Mesenchymal stem cell (in vitro differentiated cells and primary cell): ENCODE measurements at regions not wholly inside any gene's neighbourhood (a gene's known extent, or its start where the extent isn't known, plus 50 kb on each side); places are given as distances from the start of the nearest gene placed in this dataset.
"Not testable (repeated sequence)": the region's sequence is repeated elsewhere in the genome, so short reads cannot be mapped to it uniquely, and the experiment has no call there.

Experiments
- DNase-seq: peaks from one replicate; pipeline ENCODE4 v3.0.0-alpha.2; 2013
- H2AFZ ChIP-seq: one replicate; pipeline ENCODE4 v1.6.1; 2013; ENCODE audit warnings: low read depth, mild to moderate bottlenecking, control low read depth, inconsistent platforms, low read length, moderate library complexity
- H2AK5ac ChIP-seq: 2 replicates; pipeline ENCODE4 v1.6.1; 2013; ENCODE audit warnings: low read length, moderate library complexity, mild to moderate bottlenecking, inconsistent platforms; ENCODE audit not compliant: severe bottlenecking
- H2BK120ac ChIP-seq: one replicate; pipeline ENCODE4 v1.6.1; 2013; ENCODE audit warnings: low read depth, mild to moderate bottlenecking, inconsistent platforms, low read length, moderate library complexity
- H2BK12ac ChIP-seq, 2 experiments: one replicate each; pipeline ENCODE4 v1.6.1; 2013; ENCODE audit warnings: inconsistent platforms in 2 of 2, low read length in 2 of 2, mild to moderate bottlenecking in 2 of 2, moderate library complexity in 2 of 2, control low read depth in 1 of 2
- H2BK15ac ChIP-seq: one replicate; pipeline ENCODE4 v1.6.1; 2013; ENCODE audit warnings: mild to moderate bottlenecking, low read depth, inconsistent platforms; ENCODE audit not compliant: poor library complexity, severe bottlenecking
- H2BK5ac ChIP-seq: 2 replicates; pipeline ENCODE4 v1.6.1; 2013; ENCODE audit warnings: low read depth, mild to moderate bottlenecking, low read length, control low read depth, inconsistent platforms; ENCODE audit not compliant: poor library complexity, severe bottlenecking
- H3K14ac ChIP-seq, 2 experiments: one replicate each; pipeline ENCODE4 v1.6.1; 2013; ENCODE audit warnings: inconsistent platforms in 2 of 2, low read length in 2 of 2, control low read depth in 1 of 2, mild to moderate bottlenecking in 1 of 2, moderate library complexity in 1 of 2
- H3K18ac ChIP-seq, 2 experiments: one replicate each; pipeline ENCODE4 v1.6.1; 2013; ENCODE audit warnings: inconsistent platforms in 2 of 2, low read length in 2 of 2, control low read depth in 1 of 2, low read depth in 1 of 2, mild to moderate bottlenecking in 1 of 2
- H3K23ac ChIP-seq, 2 experiments: one replicate each; pipeline ENCODE4 v1.6.1; 2013; ENCODE audit warnings: inconsistent platforms in 2 of 2, low read length in 2 of 2, mild to moderate bottlenecking in 2 of 2, moderate library complexity in 2 of 2, control low read depth in 1 of 2
- H3K27ac ChIP-seq: 2 replicates; pipeline ENCODE4 v1.5.1; 2013; ENCODE audit warnings: mild to moderate bottlenecking, moderate library complexity, low read length, control low read depth, inconsistent platforms; ENCODE audit not compliant: poor library complexity, severe bottlenecking
- H3K27me3 ChIP-seq, 2 experiments: 2 replicates each; pipeline versions ENCODE4 v1.6.1 to v1.7.0; 2013; ENCODE audit warnings: low read length in 2 of 2, mild to moderate bottlenecking in 2 of 2, moderate library complexity in 2 of 2, control low read depth in 1 of 2, inconsistent platforms in 1 of 2; ENCODE audit not compliant: control insufficient read depth in 1 of 2, insufficient read depth in 1 of 2
- H3K36me3 ChIP-seq, 2 experiments: 2 replicates each; pipeline versions ENCODE4 v1.6.1 to v1.7.0; 2013; ENCODE audit warnings: low read length in 2 of 2, control low read depth in 1 of 2, inconsistent platforms in 1 of 2, low read depth in 1 of 2, mild to moderate bottlenecking in 1 of 2; ENCODE audit not compliant: insufficient read depth in 2 of 2, control insufficient read depth in 1 of 2
- H3K4ac ChIP-seq, 2 experiments: one replicate each; pipeline ENCODE4 v1.6.1; 2013; ENCODE audit warnings: inconsistent platforms in 2 of 2, low read length in 2 of 2, mild to moderate bottlenecking in 2 of 2, moderate library complexity in 2 of 2, control low read depth in 1 of 2, low read depth in 1 of 2
- H3K4me1 ChIP-seq: 2 replicates; pipeline ENCODE4 v1.6.1; 2013; ENCODE audit warnings: low read depth, low read length, control low read depth; ENCODE audit not compliant: control insufficient read depth, insufficient read depth
- H3K4me2 ChIP-seq: 2 replicates; pipeline ENCODE4 v1.6.1; 2013; ENCODE audit warnings: low read length, mild to moderate bottlenecking, inconsistent platforms; ENCODE audit not compliant: poor library complexity, severe bottlenecking
- H3K4me3 ChIP-seq, 2 experiments: 2 replicates each; pipeline versions ENCODE4 v1.5.1 to v1.7.0; 2013; ENCODE audit warnings: low read length in 2 of 2, mild to moderate bottlenecking in 2 of 2, control low read depth in 1 of 2, low read depth in 1 of 2; ENCODE audit not compliant: insufficient read depth in 1 of 2
- H3K79me1 ChIP-seq: replicated peaks from 2 replicates; pipeline ENCODE4 v1.6.1; 2013; ENCODE audit warnings: mild to moderate bottlenecking, control low read depth, low read length, inconsistent platforms; ENCODE audit not compliant: poor library complexity, severe bottlenecking
- H3K9ac ChIP-seq: 2 replicates; pipeline ENCODE4 v1.7.0; 2013; ENCODE audit warnings: mild to moderate bottlenecking, low read length, moderate library complexity
- H3K9me3 ChIP-seq: 2 replicates; pipeline ENCODE4 v1.7.0; 2013; ENCODE audit warnings: mild to moderate bottlenecking, low read length; ENCODE audit not compliant: control insufficient read depth
- H4K8ac ChIP-seq: one replicate; pipeline ENCODE4 v1.6.1; 2013; ENCODE audit warnings: inconsistent platforms, mild to moderate bottlenecking, low read length, moderate library complexity
- H4K91ac ChIP-seq: one replicate; pipeline ENCODE4 v1.6.1; 2013; ENCODE audit warnings: mild to moderate bottlenecking, low read length, inconsistent platforms
- WGBS: methylation state at CpG from one replicate; pipeline ENCODE4 v1.1.7; 2013; ENCODE audit warnings: mixed read lengths; 5-methylcytosine and 5-hydroxymethylcytosine counted together

DNA sequence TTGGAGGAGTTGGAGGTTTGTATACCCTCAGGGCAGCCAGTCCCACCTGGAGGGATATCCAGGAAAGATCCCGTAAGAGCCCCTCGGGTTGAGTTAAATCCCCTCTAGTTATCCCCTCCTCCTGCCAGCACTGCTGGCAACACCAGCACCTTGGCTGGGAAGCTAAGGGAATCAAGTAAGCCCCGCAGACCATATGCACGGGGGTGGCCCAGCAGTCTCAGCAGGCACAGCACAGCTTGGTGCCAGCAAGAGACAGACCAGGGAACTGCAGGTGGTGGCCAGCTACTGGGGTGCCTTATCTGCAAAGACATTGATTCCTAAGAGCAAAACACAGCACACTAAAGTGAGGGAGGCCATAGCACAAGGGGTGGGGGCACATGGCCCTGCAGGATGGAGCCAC is 173.8 kb downstream of the GOLGA6L4 start:
- H3K4me3 ChIP-seq, H3K36me3 ChIP-seq, H2BK15ac ChIP-seq, H4K91ac ChIP-seq, H2BK5ac ChIP-seq, H3K9me3 ChIP-seq, H3K4me2 ChIP-seq, H3K27ac ChIP-seq, H2BK12ac ChIP-seq, H3K14ac ChIP-seq, H3K79me1 ChIP-seq, H3K23ac ChIP-seq, H4K8ac ChIP-seq, H2AK5ac ChIP-seq, H3K4me1 ChIP-seq, H3K18ac ChIP-seq, H2AFZ ChIP-seq, H2BK120ac ChIP-seq, H3K9ac ChIP-seq, H3K4ac ChIP-seq, DNase-seq, H3K27me3 ChIP-seq: not testable (repeated sequence)
- no CpG with 5 or more reads among the region's 4 CpGs for WGBS

DNA sequence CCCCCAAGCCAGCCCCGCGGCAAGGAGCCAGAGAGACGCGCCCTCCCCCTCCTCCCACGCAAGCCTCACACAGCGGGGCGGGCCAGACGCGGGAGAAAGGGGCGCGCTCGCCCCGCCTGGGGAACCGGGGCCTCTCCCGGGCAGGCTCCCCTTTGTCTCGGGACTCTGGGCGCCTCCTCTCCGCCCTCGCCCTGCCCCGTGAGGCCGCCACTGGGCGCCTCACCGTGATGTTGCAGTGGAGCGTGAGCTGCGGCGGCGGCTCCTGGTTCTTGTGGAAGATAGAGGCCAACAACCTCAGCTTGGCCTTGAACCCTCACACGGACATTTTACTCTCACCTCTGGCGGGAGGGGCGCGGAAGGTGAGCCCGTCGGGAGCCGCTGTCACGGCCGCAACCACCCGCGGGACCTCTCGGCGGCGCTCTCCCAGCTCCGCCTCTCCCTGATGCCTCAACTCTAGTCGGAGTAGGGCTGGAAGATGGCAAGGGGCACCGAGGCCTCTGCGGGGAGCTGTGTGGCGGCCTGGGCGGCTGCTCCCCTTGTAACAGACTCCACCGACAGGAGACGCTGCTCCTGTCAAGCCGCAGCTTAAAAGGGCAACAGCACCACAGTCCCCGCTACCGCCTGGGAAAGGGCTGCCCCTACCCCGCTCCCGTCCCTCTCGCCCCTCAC is 179.2 kb upstream of the ZSCAN2 start:
- not testable (repeated sequence) for H2BK5ac ChIP-seq, H3K27ac ChIP-seq, H3K9ac ChIP-seq, H4K91ac ChIP-seq, H3K4me3 ChIP-seq, DNase-seq, H2AK5ac ChIP-seq, H3K9me3 ChIP-seq, H2BK120ac ChIP-seq, H3K14ac ChIP-seq, H3K4ac ChIP-seq, H2AFZ ChIP-seq, H3K4me1 ChIP-seq, H3K79me1 ChIP-seq, H2BK15ac ChIP-seq, H4K8ac ChIP-seq, H3K27me3 ChIP-seq, H3K36me3 ChIP-seq, H3K18ac ChIP-seq, H2BK12ac ChIP-seq, H3K23ac ChIP-seq, H3K4me2 ChIP-seq
- WGBS: no CpG with 5 or more reads among the region's 55 CpGs

DNA sequence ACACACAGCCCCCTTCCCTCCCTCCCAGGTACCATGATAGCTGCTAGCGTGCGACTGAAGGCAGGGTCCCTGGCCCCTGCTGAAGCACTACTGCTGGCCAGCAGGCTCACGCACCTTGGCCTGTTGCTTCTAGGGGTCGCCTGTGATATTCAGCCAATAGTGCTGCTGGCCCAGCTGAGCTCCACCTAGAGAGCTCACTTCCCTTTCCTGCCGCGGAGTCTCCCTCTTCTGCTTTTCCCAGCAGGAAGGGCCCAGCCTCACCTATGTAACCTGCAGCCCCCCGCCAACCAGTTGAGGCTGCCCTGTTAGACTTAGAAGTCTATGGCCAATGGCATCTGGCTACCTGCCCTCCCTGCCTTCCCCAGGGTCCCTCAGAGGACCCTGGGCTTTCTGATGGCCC is 175.5 kb upstream of the ZSCAN2 start:
- not testable (repeated sequence) for H2BK5ac ChIP-seq, DNase-seq, H3K9ac ChIP-seq, H3K27me3 ChIP-seq, H3K4ac ChIP-seq, H3K36me3 ChIP-seq, H4K91ac ChIP-seq, H2AK5ac ChIP-seq, H3K4me1 ChIP-seq, H2AFZ ChIP-seq, H2BK15ac ChIP-seq, H2BK12ac ChIP-seq, H3K4me3 ChIP-seq, H3K14ac ChIP-seq, H4K8ac ChIP-seq, H3K27ac ChIP-seq, H2BK120ac ChIP-seq, H3K79me1 ChIP-seq, H3K18ac ChIP-seq, H3K4me2 ChIP-seq, H3K9me3 ChIP-seq, H3K23ac ChIP-seq
- 88% methylated on average over 2 of the region's 7 CpGs for WGBS

- no CpG with 5 or more reads among the region's 26 CpGs for WGBS
- H4K91ac ChIP-seq, H3K18ac ChIP-seq, H2AFZ ChIP-seq, H3K36me3 ChIP-seq, H3K27ac ChIP-seq, H3K4ac ChIP-seq, H3K27me3 ChIP-seq, H2BK12ac ChIP-seq, H4K8ac ChIP-seq, H2BK120ac ChIP-seq, H2BK15ac ChIP-seq, H3K14ac ChIP-seq, H3K4me1 ChIP-seq, DNase-seq, H2BK5ac ChIP-seq, H3K4me3 ChIP-seq, H3K79me1 ChIP-seq, H3K9me3 ChIP-seq, H3K9ac ChIP-seq, H3K23ac ChIP-seq, H2AK5ac ChIP-seq, H3K4me2 ChIP-seq: not testable (repeated sequence)
Observed at GRCh38 chr15:84473305-84473877, 127.4 kb upstream of the ZSCAN2 start.
